ENCODE measurements at regions not wholly inside any gene's neighbourhood (a gene's known extent, or its start where the extent isn't known, plus 50 kb on each side); places are given as distances from the start of the nearest gene placed in this dataset.
"Not testable (repeated sequence)": the region's sequence is repeated elsewhere in the genome, so short reads cannot be mapped to it uniquely, and the experiment has no call there.

DNA sequence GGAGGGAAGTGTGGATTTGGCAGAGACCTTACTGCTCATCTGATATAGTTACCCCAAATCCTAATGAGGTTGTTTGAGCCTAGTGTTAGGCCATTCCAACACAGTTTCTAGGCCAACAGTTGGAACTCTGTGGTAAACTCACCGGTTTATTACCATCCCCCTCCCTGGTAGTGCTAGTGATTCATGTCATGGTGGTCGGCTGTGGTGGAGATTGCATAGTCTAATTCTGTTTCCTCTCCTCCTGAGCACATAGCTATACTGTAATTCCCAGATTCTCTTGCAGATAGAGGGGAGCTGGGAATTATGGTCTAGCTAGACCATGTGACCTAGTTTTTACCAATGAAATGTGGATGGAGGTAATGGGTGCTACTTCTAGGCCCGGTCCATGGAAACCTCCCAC, 123.7 kb upstream of the KIF26B start:
- no peak for DNase-seq (ENCODE audit: low read depth in 3 of 3)

DNA sequence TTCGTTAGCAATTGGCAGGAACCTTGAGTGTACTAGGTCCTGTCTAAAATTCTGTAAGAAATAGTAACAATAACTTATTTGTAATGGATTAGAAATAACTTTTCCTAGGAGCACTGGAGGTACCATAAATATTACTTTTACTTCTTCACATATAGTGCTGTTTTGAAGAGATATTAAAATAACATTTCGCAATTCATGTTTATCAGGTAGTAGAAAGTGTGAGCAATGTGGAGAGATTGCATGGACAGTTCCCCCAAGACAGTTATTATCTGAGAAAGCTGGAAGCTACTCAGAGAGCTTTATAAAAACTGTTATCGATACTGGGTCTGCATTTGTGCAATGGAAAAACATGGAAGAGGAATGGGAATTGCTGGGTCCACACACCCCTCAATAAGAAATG, 128.5 kb upstream of the KIF26B start:
- no peak for DNase-seq (ENCODE audit: low read depth in 3 of 3)

DNA sequence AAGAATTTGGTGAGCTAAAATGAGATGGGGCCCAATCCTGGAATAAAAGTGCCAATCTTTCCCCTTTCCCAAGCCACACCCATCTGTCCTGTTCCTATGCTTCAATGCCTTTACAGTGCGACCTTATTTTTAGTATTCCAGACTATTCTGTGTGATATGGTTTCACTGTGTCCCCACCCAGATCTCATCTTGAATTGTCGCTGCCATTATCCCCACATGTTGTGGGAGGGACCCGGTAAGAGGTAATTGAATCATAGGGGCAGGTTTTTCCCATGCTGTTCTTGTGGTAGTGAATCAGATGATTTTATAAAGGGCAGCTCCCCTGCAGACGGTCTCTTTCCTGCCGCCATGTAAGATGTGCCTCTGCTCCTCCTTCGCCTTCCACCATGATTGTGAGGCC, 129.3 kb upstream of the KIF26B start:
- DNase-seq (ENCODE audit: low read depth in 3 of 3) = no peak

DNA sequence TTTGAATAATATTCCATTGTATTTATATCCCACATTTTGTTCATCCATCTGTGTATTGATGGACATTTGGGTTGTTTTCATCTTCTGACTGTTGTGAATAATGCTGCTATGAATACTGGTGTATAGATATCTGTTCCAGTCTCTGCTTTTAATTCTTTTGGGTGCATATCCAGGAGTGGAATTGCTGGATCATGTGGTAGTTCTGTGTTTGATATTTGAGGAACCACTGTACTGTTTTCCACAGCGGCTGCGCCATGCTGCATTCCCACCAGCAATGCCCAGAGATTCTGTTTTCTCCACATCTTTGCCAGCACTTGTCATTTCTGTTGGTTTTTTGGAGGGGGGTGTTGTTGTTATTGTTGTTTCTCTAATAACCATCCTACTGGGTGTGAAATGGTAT, 131.6 kb upstream of the KIF26B start:
- no peak for DNase-seq (ENCODE audit: low read depth in 3 of 3)

DNA sequence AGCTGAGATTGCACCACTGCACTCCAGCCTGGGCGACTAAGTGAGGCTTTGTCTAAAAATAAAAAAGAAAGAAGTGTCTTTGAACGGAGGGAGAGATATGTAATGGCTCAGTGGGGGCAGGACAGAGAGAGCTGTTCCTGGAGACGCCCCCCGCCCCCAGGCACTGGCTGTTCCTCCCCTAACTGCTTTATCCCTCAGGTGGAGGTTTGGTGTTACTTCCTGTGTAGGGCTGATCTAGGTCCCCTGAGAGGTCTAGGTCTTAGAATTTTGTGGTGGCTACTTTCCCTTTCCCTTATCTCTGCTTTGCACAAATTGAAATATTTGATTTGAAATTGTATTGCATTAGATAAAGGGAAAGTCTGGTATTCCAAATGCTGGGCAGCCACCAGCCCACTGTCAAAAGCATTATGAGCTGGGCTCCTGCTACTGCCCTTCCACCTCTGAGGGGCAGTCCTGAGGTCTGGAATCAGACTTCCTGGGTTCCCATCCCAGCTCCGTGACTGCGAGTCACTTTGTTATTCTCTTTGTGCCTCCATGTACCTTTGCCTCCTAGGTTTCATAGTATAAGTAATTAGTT, 134.8 kb upstream of the KIF26B start:
- no peak for DNase-seq (ENCODE audit: low read depth in 3 of 3)

DNA sequence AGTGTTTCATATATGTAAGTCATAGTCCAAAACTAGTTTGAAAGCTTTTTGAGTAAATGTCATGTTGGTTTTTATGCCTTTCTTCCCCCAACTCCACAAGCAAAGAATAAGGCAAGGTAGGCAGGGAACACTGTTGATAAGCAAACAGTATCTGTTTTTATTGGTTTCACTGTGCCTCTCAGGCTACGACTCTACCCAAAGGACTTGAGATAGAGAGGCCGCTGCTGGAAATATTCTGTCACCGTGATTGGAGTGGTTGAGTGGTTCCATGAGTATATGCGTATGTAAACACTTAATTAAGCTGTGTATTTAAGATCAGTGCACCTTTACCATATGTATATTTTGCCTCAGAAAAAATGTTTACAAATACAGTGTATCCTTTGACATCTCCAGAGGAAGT, 138.1 kb upstream of the KIF26B start:
- no peak for DNase-seq (ENCODE audit: low read depth in 3 of 3)

DNA sequence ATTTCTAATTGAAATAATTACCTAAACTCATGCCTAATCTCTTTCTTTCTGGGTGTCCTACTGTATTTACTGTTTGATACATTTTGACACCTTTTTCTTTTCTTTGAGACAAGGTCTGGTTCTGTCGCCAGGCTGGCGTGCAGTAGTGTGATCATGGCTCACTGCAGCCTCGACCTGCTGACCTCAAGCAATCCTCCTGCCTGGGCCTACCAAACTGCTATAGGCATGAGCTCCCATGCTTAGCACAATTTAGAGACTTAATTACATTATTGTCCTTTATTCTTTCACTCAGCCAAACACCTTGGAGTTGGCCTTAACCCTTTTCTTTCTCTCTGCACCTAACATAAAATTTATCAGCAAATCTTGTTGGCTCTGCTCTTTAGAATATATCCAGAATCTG, 139.8 kb upstream of the KIF26B start:
- no peak for DNase-seq (ENCODE audit: low read depth in 3 of 3)

DNA sequence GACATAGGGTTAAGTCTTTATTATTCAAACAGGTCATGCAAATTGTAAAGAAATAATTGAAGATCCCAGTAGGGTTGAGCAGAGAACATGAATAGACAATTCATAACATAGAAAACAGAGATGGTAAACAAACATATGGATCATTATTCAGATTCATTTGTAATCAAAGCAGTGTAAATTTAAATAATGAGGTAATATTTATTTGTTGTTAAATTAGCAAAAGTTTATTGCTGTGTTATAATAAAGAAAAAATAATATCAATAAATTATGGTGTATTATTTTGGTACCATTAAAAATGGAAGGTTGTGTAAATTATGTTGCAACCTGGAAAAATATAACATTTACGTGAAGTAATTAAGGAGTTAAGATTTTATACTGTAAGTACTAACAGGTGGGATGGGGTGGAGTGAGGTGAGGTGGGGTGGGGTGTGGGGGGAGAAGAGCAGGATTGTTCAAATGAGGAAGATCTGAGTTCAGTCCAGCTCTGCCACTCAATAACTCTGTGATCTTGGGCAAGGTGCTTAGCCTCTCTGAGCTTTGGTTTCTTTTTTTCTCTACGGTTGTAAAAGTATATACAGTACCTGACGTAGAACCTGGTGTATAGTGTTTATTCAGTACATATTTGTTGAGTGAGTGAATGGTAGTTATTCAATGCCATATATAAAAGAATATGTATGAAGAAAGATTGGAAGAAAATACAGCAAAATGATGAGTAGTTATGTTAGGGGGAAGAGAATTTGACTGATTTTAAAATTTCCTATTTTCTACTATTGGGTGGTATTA, 140.3 kb upstream of the KIF26B start:
- no peak for DNase-seq (ENCODE audit: low read depth in 3 of 3)

DNA sequence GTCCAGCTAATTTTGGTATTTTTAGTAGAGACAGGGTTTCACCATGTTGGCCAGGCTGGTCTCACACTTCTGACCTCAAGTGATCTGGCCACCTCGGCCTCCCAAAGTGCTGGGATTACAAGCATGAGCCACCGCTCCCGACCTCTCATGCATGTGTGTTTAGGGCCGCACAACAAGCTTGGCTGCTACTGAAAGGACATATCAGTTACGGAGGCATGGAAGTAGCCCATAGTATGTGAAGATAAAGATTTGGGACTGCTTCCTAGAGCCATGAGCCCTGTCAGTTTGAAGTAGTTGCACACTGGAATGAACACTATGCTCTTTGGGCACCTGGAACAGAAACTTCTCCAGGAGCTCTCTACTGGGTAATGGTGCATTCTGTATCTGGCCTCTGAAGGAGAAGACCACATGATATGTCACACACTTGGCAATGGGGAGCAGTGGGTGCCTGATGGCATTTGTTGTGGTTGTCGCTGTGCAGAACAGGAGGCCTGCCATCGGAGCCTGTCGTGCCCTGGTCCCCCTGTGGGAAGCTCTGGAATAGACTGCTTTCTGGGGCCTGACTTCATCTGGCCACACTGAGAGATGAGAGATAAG, 144.7 kb upstream of the KIF26B start:
- DNase-seq (ENCODE audit: low read depth in 3 of 3) = no peak

DNA sequence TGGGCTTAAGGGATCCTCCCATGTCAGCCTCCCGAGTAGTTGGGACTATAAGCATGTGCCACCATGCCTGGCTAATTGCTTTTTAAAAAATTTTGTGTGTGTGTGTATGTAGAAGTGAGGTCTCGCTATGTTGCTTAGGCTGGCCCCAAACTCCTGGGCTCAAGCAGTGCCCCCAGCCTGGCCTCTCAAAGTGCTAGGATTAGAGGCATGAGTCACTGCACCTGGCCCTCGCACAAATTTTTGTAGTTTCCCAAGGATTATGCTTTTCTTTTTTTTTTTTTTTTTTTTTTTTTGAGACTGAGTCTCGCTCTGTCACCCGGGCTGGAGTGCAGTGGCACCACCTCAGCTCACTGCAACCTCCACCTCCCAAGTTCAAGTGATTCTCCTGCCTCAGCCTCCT, 144.4 kb upstream of the HNRNPU start:
- no peak for DNase-seq (ENCODE audit: low read depth in 3 of 3)

DNA sequence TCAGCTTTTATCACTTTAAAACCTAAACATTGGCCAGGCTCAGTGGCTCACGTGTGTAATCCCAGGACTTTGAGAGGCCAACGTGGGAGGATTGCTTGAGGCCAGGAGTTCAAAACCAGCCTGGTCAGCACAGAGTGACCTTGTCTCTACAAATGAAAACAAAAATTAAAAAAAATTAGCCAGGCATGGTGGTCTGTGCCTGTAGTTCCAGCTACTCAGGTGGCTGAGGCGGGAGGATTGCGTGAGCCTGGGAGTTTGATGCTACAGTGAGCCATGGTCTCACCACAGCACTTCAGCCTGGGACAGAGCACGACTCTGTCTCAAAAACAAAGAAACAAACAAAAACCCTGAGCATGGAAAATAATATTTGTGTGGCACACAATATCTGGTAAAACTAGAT, 143.5 kb upstream of the HNRNPU start:
- no peak for DNase-seq (ENCODE audit: low read depth in 3 of 3)

DNA sequence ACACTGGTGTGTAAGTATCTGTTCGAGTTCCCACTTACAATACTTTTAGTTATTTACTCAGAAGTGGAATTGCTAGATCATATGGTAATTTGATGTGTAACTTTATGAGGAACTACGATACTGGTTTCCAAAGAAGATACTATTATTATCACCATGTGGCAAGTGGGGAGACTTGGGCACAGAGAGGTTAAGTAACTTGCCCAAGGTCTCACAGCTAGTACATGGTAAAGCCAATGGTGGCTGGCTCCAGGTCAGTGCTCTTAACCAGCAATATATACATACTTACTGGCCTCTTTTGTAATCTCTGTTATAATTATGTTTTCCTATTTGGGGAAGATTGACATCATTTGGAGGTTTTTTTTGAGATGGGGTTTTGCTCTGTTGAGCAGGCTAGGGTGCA, 138.9 kb upstream of the HNRNPU start:
- DNase-seq (ENCODE audit: low read depth in 3 of 3) = no peak

DNA sequence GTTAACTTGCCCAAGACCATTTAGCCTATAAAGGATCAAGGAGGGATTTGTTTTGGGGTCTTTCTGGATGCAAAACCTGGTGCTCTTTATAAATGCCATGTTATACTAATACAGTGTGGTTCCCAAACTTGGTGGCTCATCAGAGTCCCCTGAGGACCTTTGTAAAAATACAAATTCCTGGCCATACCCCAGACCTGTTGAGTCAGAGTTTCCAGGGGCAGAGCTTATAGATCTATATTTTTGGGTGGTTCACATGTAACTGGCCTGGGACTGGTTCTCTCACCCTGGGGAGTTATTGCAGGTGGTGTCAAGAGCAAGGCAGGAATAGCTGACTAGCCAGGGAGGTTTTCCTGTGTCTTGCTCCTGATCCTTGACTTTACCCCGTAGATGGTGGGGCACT, 136.9 kb upstream of the HNRNPU start:
- no peak for DNase-seq (ENCODE audit: low read depth in 3 of 3)

DNA sequence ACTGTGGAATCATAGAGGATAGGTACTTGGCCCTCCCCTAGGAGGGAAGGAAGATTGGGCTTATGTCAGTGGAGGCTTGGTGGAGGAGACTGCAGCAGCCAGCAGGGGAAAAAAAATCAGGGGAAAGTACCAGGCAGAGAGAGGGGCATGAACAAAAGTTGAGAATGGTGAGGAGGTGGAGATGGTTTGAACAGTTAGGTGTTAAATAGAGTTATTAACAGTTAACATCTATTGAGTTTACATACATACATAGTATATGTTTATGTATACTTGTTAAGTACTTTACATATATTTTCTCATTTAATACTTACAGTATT, 136.5 kb upstream of the HNRNPU start:
- no peak for DNase-seq (ENCODE audit: low read depth in 3 of 3)

DNA sequence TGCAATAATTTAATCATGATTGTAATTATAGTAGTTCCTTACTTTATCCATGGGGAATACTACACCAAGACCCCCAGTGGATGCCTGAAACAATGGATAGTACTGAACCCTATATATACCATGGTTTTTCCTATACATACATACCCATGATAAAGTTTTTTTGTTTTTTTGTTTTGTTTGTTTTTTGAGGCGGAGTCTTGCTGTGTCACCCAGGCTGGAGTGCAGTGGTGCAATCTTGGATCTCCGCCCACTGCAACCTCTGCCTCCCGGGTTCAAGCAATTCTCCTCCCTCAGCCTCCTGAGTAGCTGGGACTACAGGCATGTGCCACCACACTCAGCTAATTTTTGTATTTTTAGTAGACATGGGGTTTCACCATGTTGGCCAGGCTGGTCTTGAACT, 135.3 kb upstream of the HNRNPU start:
- DNase-seq (ENCODE audit: low read depth in 3 of 3) = not testable (repeated sequence)

DNA sequence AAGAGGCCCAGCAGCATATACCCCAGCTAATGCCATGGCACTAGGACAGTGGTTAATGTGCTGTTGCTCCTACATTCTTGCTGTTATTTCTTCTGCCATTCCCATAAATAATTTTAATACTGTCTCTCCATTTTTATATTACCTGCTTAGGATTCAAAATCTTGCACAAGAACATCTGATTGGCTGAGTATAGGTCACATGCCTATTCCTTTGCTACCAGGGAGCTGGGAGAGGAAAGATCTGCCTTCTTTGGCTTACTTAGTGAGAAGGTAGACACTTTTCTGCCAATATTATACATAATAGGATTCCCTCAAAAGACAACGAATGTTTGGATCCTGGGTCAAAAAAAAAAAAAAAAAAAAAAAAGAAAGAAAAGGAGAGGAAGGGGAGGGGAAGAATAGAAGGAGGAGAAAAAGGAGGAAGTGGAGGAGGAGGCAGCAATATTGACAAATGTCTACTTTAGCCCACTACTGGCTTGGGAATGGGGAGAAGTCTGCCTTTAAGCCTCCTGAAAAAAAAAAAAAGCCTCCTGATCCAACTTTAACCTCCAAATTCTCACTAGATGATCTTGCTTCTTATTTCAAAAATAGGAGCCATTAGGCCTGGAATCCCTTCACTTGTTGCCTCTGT, 134.5 kb upstream of the HNRNPU start:
- DNase-seq (ENCODE audit: low read depth in 3 of 3) = no peak

DNA sequence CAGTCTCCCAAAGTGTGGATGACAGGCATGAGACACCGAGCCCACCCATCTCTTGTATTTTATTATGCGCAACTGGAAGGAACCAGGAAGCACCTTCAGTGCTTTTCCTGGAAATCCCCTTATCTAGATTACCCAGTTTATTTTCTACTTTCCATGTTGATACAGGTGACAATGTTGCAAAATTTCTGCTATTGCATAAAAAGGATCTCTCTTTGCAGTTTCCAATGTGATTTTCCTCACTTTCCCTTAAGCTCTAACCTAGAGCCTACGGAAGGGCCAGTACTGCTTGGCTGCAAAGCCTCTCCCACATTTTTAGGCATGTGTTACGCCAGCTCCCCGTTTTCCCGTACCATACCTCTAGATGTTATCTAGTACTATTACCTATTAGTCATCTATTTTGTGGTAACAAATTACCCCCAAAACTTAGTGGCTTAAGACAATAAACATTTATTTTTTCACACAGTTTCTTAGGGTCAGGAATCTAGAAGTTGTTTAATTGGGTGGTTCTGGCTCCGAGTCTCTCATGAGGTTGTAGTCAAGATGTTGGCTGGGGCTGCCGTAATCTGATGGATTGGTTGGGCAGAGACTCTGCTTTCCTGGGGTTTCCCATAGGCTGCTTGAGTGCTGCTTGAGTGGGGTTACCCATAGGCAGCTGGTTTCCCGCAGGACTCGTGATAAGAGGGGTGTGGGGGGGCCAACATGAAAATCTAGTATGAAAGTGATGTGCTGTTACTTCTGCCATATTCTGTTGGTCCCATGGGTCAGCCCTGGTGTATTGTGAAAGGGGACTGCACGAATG, 131.5 kb upstream of the HNRNPU start:
- no peak for DNase-seq (ENCODE audit: low read depth in 3 of 3)

DNA sequence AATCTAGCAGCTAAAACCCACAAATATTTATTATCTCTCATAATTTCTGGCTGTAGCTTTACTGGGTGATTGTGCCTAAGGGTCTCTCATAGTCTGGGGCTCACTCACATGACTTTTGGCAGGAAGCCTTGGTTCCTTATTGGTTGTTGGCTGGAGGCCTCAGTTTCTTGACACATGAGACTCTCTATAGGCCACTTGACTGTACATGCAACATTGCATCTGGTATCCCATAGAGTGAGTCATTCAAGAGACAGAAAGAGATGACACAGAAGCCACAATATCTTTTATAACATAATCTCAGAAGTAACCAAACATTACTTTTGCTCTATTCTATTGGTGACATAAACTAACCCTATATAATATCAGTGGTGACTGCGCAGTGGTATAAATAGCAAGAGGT, 128.5 kb upstream of the HNRNPU start:
- no peak for DNase-seq (ENCODE audit: low read depth in 3 of 3)

DNA sequence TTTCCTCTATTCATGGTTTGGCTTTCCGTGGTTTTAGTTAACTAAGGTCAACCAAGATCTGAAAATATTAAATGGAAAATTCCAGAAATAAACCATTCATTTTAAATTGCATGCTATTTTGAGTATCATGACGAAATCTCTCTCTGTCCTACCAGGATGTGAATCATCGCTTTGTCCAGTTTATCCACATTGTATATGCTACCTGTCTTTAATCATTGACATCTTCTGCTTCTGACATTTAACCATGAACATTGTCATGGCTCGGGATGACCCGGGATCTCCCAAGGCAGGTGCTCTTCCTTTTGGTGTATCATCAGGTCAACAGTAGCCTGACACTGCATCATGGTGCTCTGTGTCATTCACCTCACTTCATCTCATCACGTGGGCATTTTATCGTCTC, 125.5 kb upstream of the HNRNPU start:
- no peak for DNase-seq (ENCODE audit: low read depth in 3 of 3)

DNA sequence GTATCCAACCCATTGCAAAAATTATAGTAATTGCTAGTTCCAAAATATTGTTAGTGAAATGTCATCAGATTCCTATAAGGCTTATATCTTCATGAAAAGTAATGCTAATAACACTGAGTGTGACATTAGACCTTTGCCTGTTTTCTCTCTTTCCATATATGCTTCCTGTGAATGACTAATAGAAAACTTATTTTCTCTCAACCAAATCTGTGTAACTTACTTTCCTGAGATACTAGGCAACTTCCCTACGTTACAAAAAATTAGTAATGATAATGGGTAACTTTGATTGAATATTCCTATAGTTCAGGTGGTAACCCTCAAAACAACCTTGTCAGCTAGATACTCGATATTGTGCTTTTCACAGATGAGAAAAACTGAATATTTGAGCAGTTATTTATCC, 124.2 kb upstream of the HNRNPU start:
- DNase-seq (ENCODE audit: low read depth in 3 of 3) = no peak

DNA sequence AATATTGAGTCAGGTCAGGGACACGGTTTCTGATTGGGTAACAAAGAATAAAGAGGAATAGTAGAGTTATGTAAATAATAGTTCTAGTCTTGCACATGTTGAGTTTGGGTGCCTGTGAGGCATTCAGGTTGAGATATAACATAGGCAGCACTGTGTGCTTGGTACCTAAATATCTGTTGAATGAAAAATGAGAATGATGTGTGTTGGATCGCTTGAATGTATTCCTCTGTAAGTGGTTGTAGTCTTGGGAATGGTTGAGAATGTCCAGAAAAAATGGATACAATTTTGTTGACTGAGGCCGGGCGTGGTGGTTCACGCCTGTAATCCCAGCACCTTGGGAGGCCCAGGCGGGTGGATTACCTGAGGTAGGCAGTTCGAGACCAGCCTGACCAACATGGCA, 116.3 kb upstream of the HNRNPU start:
- DNase-seq (ENCODE audit: low read depth in 3 of 3) = no peak

DNA sequence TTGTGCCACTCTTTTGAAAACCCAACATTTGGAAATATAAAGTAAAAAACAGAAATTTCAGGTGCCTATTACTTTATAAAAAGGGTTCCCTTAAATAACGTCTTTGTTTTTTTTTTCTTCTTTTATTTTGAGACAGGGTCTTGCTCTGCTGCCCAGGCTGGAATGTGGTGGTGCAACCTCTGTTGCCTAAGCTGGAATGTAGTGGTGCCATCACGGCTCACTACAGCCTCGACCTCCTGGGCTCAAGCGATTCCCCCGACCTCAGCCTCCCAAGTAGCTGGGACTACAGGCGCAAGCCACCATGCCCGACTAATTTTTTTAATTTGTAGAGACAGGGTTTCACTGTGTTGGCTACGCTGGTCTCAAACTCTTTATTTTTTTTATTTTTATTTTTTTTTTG, 110.2 kb upstream of the HNRNPU start:
- DNase-seq (ENCODE audit: low read depth in 3 of 3) = no peak
